Adrenal gland (tissue), 5 donors: ENCODE measurements at regions not wholly inside any gene's neighbourhood (a gene's known extent, or its start where the extent isn't known, plus 50 kb on each side); places are given as distances from the start of the nearest gene placed in this dataset.

Experiments used
- CTCF ChIP-seq, 6 experiments: fragments of 450-650 bp in 4 of 6; fragments of 200-600 bp in 2 of 6; sonication (generic) in 1 of 6; IDR thresholded peaks; 1 replicate in 5 of 6; 2 replicates in 1 of 6; pipeline versions ENCODE4 v1.5.1 to v1.8.0; 2016 to 2021; ENCODE audit warnings: antibody characterized with exemption in 6 of 6, mild to moderate bottlenecking in 2 of 6, moderate library complexity in 1 of 6
- POLR2A ChIP-seq, 2 donors: fragments of 450-650 bp; IDR thresholded peaks; one replicate each; pipeline ENCODE4 v1.6.1; 2017; ENCODE audit warnings: antibody characterized with exemption in 2 of 2, mild to moderate bottlenecking in 2 of 2, moderate library complexity in 1 of 2
- donor health status: DM: no; HTN: no; CAD: no.

GRCh38 chr18:75127143-75128021 lies 81.6 kb downstream of the PTGR3 start:
- TF ChIP-seq CTCF (IDR thresholded peaks at IDR 0.05) (no peak), POLR2A (IDR thresholded peaks at IDR 0.05) (no peak)
